ENCODE measurements at regions not wholly inside any gene's neighbourhood (a gene's known extent, or its start where the extent isn't known, plus 50 kb on each side); places are given as distances from the start of the nearest gene placed in this dataset.
"Not testable (repeated sequence)": the region's sequence is repeated elsewhere in the genome, so short reads cannot be mapped to it uniquely, and the experiment has no call there.

- in situ Hi-C loops (cut with HindIII; ENCODE audit: low sequenced_read_pairs): no loop called here
Measured at GRCh38 chr20:40286975-40287531, 402.0 kb downstream of the MAFB start.

GRCh38 chr20:40284611-40285010 lies 404.4 kb downstream of the MAFB start:
- in situ Hi-C loops (cut with HindIII; ENCODE audit: low sequenced_read_pairs): no loop called here

- in situ Hi-C loops (cut with HindIII; ENCODE audit: low sequenced_read_pairs): no loop called here
Measured at GRCh38 chr20:40283689-40284088, 405.3 kb downstream of the MAFB start.

- in situ Hi-C loops (cut with HindIII; ENCODE audit: low sequenced_read_pairs): no loop called here
Measured at GRCh38 chr20:40282941-40283340, 406.1 kb downstream of the MAFB start.

GRCh38 chr20:40282541-40282940 lies 406.5 kb downstream of the MAFB start:
- in situ Hi-C loops (cut with HindIII; ENCODE audit: low sequenced_read_pairs): no loop called here

- in situ Hi-C loops (cut with HindIII; ENCODE audit: low sequenced_read_pairs): no loop called here
Measured at GRCh38 chr20:40280616-40281015, 408.4 kb downstream of the MAFB start.

- in situ Hi-C loops (cut with HindIII; ENCODE audit: low sequenced_read_pairs): no loop called here
Measured at GRCh38 chr20:40279390-40279789, 409.6 kb downstream of the MAFB start.

GRCh38 chr20:40278673-40279072 lies 410.4 kb downstream of the MAFB start:
- in situ Hi-C loops (cut with HindIII; ENCODE audit: low sequenced_read_pairs): no loop called here

- in situ Hi-C loops (cut with HindIII; ENCODE audit: low sequenced_read_pairs): no loop called here
Measured at GRCh38 chr20:40276301-40276700, 412.7 kb downstream of the MAFB start.

- in situ Hi-C loops (cut with HindIII; ENCODE audit: low sequenced_read_pairs): no loop called here
Measured at GRCh38 chr20:40275738-40276137, 413.3 kb downstream of the MAFB start.

GRCh38 chr20:40274912-40275533 lies 414.0 kb downstream of the MAFB start:
- in situ Hi-C loops (cut with HindIII; ENCODE audit: low sequenced_read_pairs): no loop called here

GRCh38 chr20:40269274-40269673 lies 419.8 kb downstream of the MAFB start:
- in situ Hi-C loops (cut with HindIII; ENCODE audit: low sequenced_read_pairs): not testable (repeated sequence)

GRCh38 chr20:40268321-40269075 lies 420.5 kb downstream of the MAFB start:
- in situ Hi-C loops (cut with HindIII; ENCODE audit: low sequenced_read_pairs): no loop called here

GRCh38 chr20:40265825-40266533 lies 423.1 kb downstream of the MAFB start:
- in situ Hi-C loops (cut with HindIII; ENCODE audit: low sequenced_read_pairs): no loop called here

GRCh38 chr20:40262219-40262618 lies 426.8 kb downstream of the MAFB start:
- in situ Hi-C loops (cut with HindIII; ENCODE audit: low sequenced_read_pairs): no loop called here

- in situ Hi-C loops (cut with HindIII; ENCODE audit: low sequenced_read_pairs): no loop called here
Measured at GRCh38 chr20:40258931-40259330, 430.1 kb downstream of the MAFB start.

- in situ Hi-C loops (cut with HindIII; ENCODE audit: low sequenced_read_pairs): no loop called here
Measured at GRCh38 chr20:40257763-40258162, 431.3 kb downstream of the MAFB start.

- in situ Hi-C loops (cut with HindIII; ENCODE audit: low sequenced_read_pairs): no loop called here
Measured at GRCh38 chr20:40255365-40255764, 433.7 kb downstream of the MAFB start.

GRCh38 chr20:40254023-40254772 lies 434.8 kb downstream of the MAFB start:
- in situ Hi-C loops (cut with HindIII; ENCODE audit: low sequenced_read_pairs): no loop called here

GRCh38 chr20:40251284-40251932 lies 437.6 kb downstream of the MAFB start:
- in situ Hi-C loops (cut with HindIII; ENCODE audit: low sequenced_read_pairs): no loop called here

Measured in DLD1 (cell line).